ENCODE measurements at regions not wholly inside any gene's neighbourhood (a gene's known extent, or its start where the extent isn't known, plus 50 kb on each side); places are given as distances from the start of the nearest gene placed in this dataset.

DNA sequence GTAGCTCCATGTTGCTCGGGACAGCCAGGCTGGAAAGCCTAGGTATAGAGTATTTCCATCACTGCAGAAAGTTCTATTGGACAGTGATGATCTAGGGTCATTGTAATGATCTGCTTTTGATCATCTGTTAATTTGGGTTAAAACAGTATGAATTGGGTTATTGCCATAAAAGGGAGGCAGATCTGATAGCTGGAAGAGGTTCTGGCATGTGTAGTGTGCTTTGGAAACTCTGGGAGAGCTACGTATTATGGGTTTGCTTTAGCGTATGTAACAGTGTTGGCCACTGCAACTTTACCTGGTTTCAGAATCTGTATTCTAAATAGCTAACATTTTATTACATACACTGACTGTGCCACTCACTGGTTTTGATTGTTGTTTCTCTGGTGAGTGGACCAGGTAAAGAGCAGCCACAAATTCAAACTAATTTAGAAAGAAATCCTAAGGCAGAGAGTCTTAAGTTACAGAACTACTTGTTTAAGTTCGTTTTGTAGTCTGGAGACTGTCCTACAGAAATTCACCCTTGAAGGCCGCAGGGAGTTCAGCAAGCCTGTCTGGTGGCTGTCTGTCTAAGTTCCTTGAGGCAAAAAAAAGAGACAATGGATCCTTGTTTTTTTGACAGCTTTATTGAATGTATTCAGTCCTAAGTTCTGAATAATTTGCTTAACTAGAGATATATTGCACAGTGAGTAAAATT is 300.3 kb downstream of the PRL start:
- H2AFZ ChIP-seq (ENCODE audit: low read length), result no peak overlapping the region
- no peak overlapping the region for H3K27ac ChIP-seq (ENCODE audit: low read depth, low read length, poor library complexity, severe bottlenecking)
- H3K9me2 ChIP-seq (ENCODE audit: insufficient read depth, low read length), result no peaks in the 10 kb centered on the region
- intact Hi-C loops (cut with micrococcal nuclease; ENCODE audit: unreplicated experiment), result no loop called here
- no peaks in the 10 kb centered on the region for H3K36me3 ChIP-seq (ENCODE audit: insufficient read depth, low read length)
- TF ChIP-seq CTCF (conservative IDR thresholded peaks at IDR 0.05; ENCODE audit: low read length) (no peak), EZH2phosphoT487 (IDR thresholded peaks at IDR 0.05; ENCODE audit: borderline replicate concordance, low read depth, low read length) (no peak)
- H3K79me2 ChIP-seq (ENCODE audit: insufficient read depth, low read depth, low read length), result no peaks in the 10 kb centered on the region
- H3K4me2 ChIP-seq (ENCODE audit: low read length), result no peak overlapping the region
- no peak for DNase-seq (ENCODE audit: low spot score)
- no peaks in the 10 kb centered on the region for H4K20me1 ChIP-seq (ENCODE audit: insufficient read depth, low read length)
- no peak overlapping the region for H3K4me3 ChIP-seq (ENCODE audit: low read depth, low read length, poor library complexity, severe bottlenecking)
- H3K9me3 ChIP-seq (ENCODE audit: low read length), result no peaks in the 10 kb centered on the region
- H3K4me1 ChIP-seq (ENCODE audit: insufficient read depth, low read length, poor library complexity, severe bottlenecking), result no peaks in the 10 kb centered on the region
- CTCF ChIA-PET (ENCODE audit: unreplicated experiment), result no interaction called here
- no TSS peak for BruUV-seq (replicated peaks)
- POLR2A ChIA-PET, result no interaction called here

DNA sequence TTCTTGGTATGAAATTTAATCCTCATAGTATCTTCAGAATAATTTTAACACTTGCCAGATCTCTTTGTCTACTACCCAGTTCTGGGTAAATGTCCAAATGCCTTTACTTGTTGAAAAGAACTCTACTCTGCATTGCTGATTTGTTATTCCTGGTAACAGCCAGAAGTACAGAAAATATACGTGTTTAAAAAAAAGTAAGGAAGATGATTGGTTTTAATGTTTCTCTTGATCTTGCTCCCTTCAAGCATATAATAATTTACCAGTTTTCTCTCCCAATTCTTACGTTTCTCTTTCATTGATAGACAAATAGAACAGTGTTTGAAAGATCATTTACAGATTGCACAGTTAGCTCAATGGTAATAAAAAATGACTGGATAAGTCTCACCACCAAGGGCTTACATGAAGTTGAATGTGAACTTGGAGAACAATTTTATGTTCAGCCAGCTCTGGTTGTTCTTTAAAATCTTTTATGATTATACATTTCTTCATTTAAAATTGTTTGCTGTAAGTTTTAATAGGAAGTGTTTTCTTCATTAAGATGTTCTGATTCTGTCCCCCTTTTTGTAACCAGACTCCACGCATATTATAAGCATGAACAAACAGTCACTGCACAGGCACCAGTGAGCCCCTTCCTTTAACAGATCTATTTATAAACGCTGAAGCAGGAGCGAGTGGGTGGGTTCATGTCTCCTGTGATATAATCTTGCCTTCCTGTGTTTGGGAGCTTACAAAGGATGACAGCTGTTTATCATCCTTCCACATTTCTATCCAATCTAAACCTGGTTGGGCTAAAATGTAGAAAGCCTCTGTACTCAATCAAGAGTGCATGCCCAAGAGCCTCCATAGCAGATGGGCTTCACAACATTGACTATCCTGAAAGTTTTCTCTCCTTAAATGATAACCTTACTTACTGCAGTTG is 299.5 kb downstream of the PRL start:
- no peak overlapping the region for H3K4me3 ChIP-seq (ENCODE audit: low read depth, low read length, poor library complexity, severe bottlenecking)
- ChIA-PET CTCF (ENCODE audit: unreplicated experiment) (no interaction called here), POLR2A (interaction anchor here (1.6 kb wide), 1 partner anchor 13 kb away, joined by 3 read pairs; no protein-coding TSS in a partner anchor)
- no peaks in the 10 kb centered on the region for H3K9me2 ChIP-seq (ENCODE audit: insufficient read depth, low read length)
- no peaks in the 10 kb centered on the region for H3K79me2 ChIP-seq (ENCODE audit: insufficient read depth, low read depth, low read length)
- no TSS peak for BruUV-seq (replicated peaks)
- H4K20me1 ChIP-seq (ENCODE audit: insufficient read depth, low read length), result no peaks in the 10 kb centered on the region
- no peaks in the 10 kb centered on the region for H3K9me3 ChIP-seq (ENCODE audit: low read length)
- no peak overlapping the region for H2AFZ ChIP-seq (ENCODE audit: low read length)
- no peak overlapping the region for H3K4me2 ChIP-seq (ENCODE audit: low read length)
- no peak for DNase-seq (ENCODE audit: low spot score)
- TF ChIP-seq CTCF (conservative IDR thresholded peaks at IDR 0.05; ENCODE audit: low read length) (no peak), EZH2phosphoT487 (IDR thresholded peaks at IDR 0.05; ENCODE audit: borderline replicate concordance, low read depth, low read length) (no peak)
- intact Hi-C loops (cut with micrococcal nuclease; ENCODE audit: unreplicated experiment), result no loop called here
- H3K36me3 ChIP-seq (ENCODE audit: insufficient read depth, low read length), result no peaks in the 10 kb centered on the region
- H3K27ac ChIP-seq (ENCODE audit: low read depth, low read length, poor library complexity, severe bottlenecking), result no peak overlapping the region
- no peaks in the 10 kb centered on the region for H3K4me1 ChIP-seq (ENCODE audit: insufficient read depth, low read length, poor library complexity, severe bottlenecking)
